HEK293T (cell line): ENCODE measurements at regions not wholly inside any gene's neighbourhood (a gene's known extent, or its start where the extent isn't known, plus 50 kb on each side); places are given as distances from the start of the nearest gene placed in this dataset.

Experiments
- CTBP1 ChIP-seq: fragments of 450-650 bp; IDR thresholded peaks from 2 replicates; pipeline ENCODE4 v1.6.1; 2016; ENCODE audit warnings: borderline replicate concordance
- ELF4 ChIP-seq: fragments of 450-650 bp; IDR thresholded peaks from 2 replicates; pipeline ENCODE4 v1.6.1; 2017; ENCODE audit warnings: antibody characterized with exemption
- FOXA1 ChIP-seq: fragments of 450-650 bp; IDR thresholded peaks from 2 replicates; pipeline ENCODE4 v1.6.1; 2016; ENCODE audit warnings: mild to moderate bottlenecking
- FOXK2 ChIP-seq: fragments of 450-650 bp; IDR thresholded peaks from 2 replicates; pipeline ENCODE4 v1.6.1; 2016; ENCODE audit warnings: mild to moderate bottlenecking
- FOXM1 ChIP-seq: fragments of 450-650 bp; IDR thresholded peaks from 2 replicates; pipeline ENCODE4 v1.6.1; 2017; ENCODE audit warnings: mild to moderate bottlenecking, borderline replicate concordance
- HDGF ChIP-seq: fragments of 450-650 bp; IDR thresholded peaks from 2 replicates; pipeline ENCODE4 v1.6.1; 2017; ENCODE audit warnings: antibody characterized with exemption, borderline replicate concordance
- L3MBTL2 ChIP-seq: fragments of 450-650 bp; conservative IDR thresholded peaks from 2 replicates; pipeline ENCODE4 v1.6.1; 2016; ENCODE audit warnings: mild to moderate bottlenecking
- SP1 ChIP-seq: fragments of 450-650 bp; IDR thresholded peaks from 2 replicates; pipeline ENCODE4 v1.6.1; 2017
- SUZ12 ChIP-seq: fragments of 450-650 bp; IDR thresholded peaks from 2 replicates; pipeline ENCODE4 v1.6.1; 2016; ENCODE audit warnings: mild to moderate bottlenecking
- TARDBP ChIP-seq: fragments of 450-650 bp; IDR thresholded peaks from 2 replicates; pipeline ENCODE4 v1.6.1; 2016
- ZNF384 ChIP-seq: fragments of 450-650 bp; IDR thresholded peaks from 2 replicates; pipeline ENCODE4 v1.6.1; 2016

GRCh38 chr5:112635771-112636731 lies 101.6 kb upstream of the APC start:
- no peak for TF ChIP-seq FOXA1
- TF ChIP-seq ZNF384: no peak
- TF ChIP-seq HDGF: no peak
- TF ChIP-seq TARDBP: no peak
- TF ChIP-seq SUZ12: no peak
- TF ChIP-seq CTBP1: no peak
- no peak for TF ChIP-seq SP1
- no peak for TF ChIP-seq ELF4
- TF ChIP-seq L3MBTL2: no peak
- no peak for TF ChIP-seq FOXM1
- no peak for TF ChIP-seq FOXK2
